BLaER1 (cell line): ENCODE measurements at regions not wholly inside any gene's neighbourhood (a gene's known extent, or its start where the extent isn't known, plus 50 kb on each side); places are given as distances from the start of the nearest gene placed in this dataset.
"Not testable (repeated sequence)": the region's sequence is repeated elsewhere in the genome, so short reads cannot be mapped to it uniquely, and the experiment has no call there.

Source experiments
- H3K27ac ChIP-seq: shearing (Covaris generic); formaldehyde crosslinking; 2 replicates; pipeline ENCODE4 v1.8.1; 2022
- H3K27me3 ChIP-seq: shearing (Covaris generic); formaldehyde crosslinking; 2 replicates; pipeline ENCODE4 v1.8.1; 2022
- H3K36me3 ChIP-seq: shearing (Covaris generic); formaldehyde crosslinking; 2 replicates; pipeline ENCODE4 v1.8.1; 2022
- H3K4me1 ChIP-seq: shearing (Covaris generic); formaldehyde crosslinking; 2 replicates; pipeline ENCODE4 v1.8.1; 2022
- H3K4me2 ChIP-seq: shearing (Covaris generic); formaldehyde crosslinking; 2 replicates; pipeline ENCODE4 v1.8.1; 2022
- H3K4me3 ChIP-seq: shearing (Covaris generic); formaldehyde crosslinking; 2 replicates; pipeline ENCODE4 v1.8.1; 2022
- H3K9ac ChIP-seq: shearing (Covaris generic); formaldehyde crosslinking; 2 replicates; pipeline ENCODE4 v1.8.1; 2022
- H3K9me3 ChIP-seq: shearing (Covaris generic); formaldehyde crosslinking; 2 replicates; pipeline ENCODE4 v1.8.1; 2022
- H4K20me1 ChIP-seq: shearing (Covaris generic); formaldehyde crosslinking; 2 replicates; pipeline ENCODE4 v1.8.1; 2022
- Cebpa-rat ChIP-seq: shearing (Covaris generic); IDR thresholded peaks from 2 replicates; pipeline ENCODE4 v1.8.1; 2022

GRCh38 chr2:224133387-224133786, 94.3 kb upstream of the SERPINE2 start:
- Histone ChIP-seq H3K4me2 (no peak overlapping the region), H3K4me3 (no peak overlapping the region), H3K36me3 (no peaks in the 10 kb centered on the region), H3K4me1 (0 out of 2 replicates have a peak, but pooled peaks cover 6% of the 10 kb centered on the region), H3K27me3 (no peaks in the 10 kb centered on the region), H3K9ac (no peak overlapping the region), H4K20me1 (no peaks in the 10 kb centered on the region), H3K27ac (no peak overlapping the region), H3K9me3 (no peaks in the 10 kb centered on the region)
- no peak for TF ChIP-seq Cebpa-rat

DNA sequence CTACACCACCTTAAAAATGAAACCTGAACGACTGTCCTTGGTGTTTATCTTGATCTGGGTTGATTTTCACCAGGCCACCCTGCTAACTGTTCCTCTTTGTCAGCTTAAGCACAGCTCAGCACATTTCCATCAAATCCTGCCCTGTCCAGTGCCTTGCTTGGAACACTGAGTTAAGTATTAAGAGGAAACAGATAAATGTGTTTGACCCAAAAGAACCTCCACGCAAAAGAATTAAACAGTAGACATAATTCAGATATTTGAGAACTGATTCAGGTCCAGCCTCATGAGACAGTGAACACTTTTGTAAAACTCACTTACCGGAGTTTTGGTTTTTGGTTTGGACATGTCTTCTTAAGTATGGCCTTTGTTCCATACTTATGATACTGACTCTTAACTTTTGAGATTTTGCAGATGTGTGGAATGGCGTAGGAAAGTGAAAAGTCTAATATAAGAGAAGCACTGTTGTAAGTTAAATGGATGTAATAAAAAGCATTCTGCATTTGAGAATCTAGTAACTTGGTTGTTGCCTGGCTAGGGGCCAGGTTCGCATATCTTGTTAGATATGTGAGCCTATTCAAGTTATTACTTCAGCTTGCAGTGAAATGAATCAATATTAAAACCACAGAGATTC, 88.9 kb upstream of the SERPINE2 start:
- H3K4me3 ChIP-seq: no peak overlapping the region
- H3K4me1 ChIP-seq: 0 out of 2 replicates have a peak, but pooled peaks cover 9% of the 10 kb centered on the region
- no peak overlapping the region for H3K27ac ChIP-seq
- H3K27me3 ChIP-seq: no peaks in the 10 kb centered on the region; the same call in 1 of the 2 replicates
- TF ChIP-seq Cebpa-rat: no peak
- H3K9ac ChIP-seq: no peak overlapping the region
- peaks cover 23% of the 10 kb centered on the region for H3K9me3 ChIP-seq
- H4K20me1 ChIP-seq: no peaks in the 10 kb centered on the region
- no peaks in the 10 kb centered on the region for H3K36me3 ChIP-seq
- no peak overlapping the region for H3K4me2 ChIP-seq

- no peaks in the 10 kb centered on the region; the same call in 1 of the 2 replicates for H3K27me3 ChIP-seq
- H3K4me2 ChIP-seq: no peak overlapping the region
- no peaks in the 10 kb centered on the region for H4K20me1 ChIP-seq
- H3K9me3 ChIP-seq: peaks cover 23% of the 10 kb centered on the region
- H3K4me3 ChIP-seq: no peak overlapping the region
- 0 out of 2 replicates have a peak, but pooled peaks cover 9% of the 10 kb centered on the region for H3K4me1 ChIP-seq
- H3K36me3 ChIP-seq: no peaks in the 10 kb centered on the region
- H3K9ac ChIP-seq: no peak overlapping the region
- no peak overlapping the region for H3K27ac ChIP-seq
- no peak for TF ChIP-seq Cebpa-rat
Measured at GRCh38 chr2:224126440-224126839, 87.4 kb upstream of the SERPINE2 start.

GRCh38 chr2:224126003-224126402, 86.9 kb upstream of the SERPINE2 start:
- Histone ChIP-seq H4K20me1 (no peaks in the 10 kb centered on the region), H3K4me3 (no peak overlapping the region), H3K4me2 (no peak overlapping the region), H3K9ac (no peak overlapping the region), H3K27ac (no peak overlapping the region), H3K36me3 (no peaks in the 10 kb centered on the region), H3K9me3 (peaks cover 23% of the 10 kb centered on the region), H3K27me3 (no peaks in the 10 kb centered on the region; the same call in 1 of the 2 replicates), H3K4me1 (0 out of 2 replicates have a peak, but pooled peaks cover 9% of the 10 kb centered on the region)
- no peak for TF ChIP-seq Cebpa-rat

DNA sequence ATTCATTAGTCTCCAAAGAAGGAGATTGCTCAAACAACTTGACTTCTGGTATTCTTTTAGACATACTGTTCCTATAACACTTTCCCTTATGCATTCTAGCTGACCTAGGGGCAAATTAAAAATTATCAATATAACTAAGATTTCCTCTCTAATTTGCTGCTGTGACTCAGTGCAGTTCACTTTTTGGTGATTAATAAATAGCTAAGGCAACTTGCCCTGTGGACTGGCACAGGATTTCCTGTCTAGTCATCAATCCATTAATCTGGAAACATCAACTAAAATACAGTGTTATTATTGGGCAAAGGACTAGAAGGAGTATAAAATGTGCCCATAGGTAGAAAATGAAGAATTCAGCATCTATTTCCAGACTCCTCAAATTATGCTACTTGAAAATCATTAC, 83.5 kb upstream of the SERPINE2 start:
- Histone ChIP-seq H3K9me3 (peaks cover 38% of the 10 kb centered on the region), H3K27me3 (no peaks in the 10 kb centered on the region), H3K9ac (no peak overlapping the region), H4K20me1 (no peaks in the 10 kb centered on the region), H3K27ac (no peak overlapping the region), H3K4me3 (no peak overlapping the region), H3K36me3 (no peaks in the 10 kb centered on the region), H3K4me2 (no peak overlapping the region), H3K4me1 (0 out of 2 replicates have a peak, but pooled peaks cover 4% of the 10 kb centered on the region)
- TF ChIP-seq Cebpa-rat: no peak

DNA sequence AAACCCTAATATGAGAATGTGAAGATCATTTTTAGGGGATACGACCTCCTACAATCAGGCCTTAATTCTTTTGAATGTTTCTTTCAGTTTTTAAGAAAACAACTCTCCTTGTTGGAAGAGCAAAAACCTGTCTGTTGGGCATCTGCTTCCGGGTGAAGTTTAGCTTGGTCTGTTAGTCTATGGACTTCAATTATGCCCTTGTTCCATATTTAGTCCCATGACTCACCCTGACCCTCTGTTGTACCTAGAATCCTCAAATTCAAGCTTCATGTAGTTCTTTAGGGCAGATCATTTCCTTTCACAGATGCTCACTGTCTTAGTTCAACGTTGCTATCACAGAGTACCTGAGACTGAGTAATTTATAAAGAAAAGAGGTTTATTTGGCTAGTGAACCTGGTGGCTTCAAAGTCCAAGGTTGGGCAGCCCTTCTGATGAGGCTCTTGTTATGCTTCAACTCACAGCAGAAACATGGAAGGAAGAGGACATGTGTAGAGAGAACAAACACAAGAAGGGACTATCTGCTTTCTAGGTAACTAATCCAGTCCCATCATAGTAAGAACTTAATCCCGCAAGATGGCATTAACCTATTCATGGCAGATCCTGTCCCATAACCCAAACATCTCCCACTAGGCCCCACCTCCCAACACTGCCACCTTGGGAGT, 82.5 kb upstream of the SERPINE2 start:
- Histone ChIP-seq H3K9ac (no peak overlapping the region), H3K4me2 (no peak overlapping the region), H3K4me3 (no peak overlapping the region), H3K27me3 (no peaks in the 10 kb centered on the region), H3K9me3 (peaks cover 38% of the 10 kb centered on the region), H4K20me1 (no peaks in the 10 kb centered on the region), H3K27ac (no peak overlapping the region), H3K4me1 (0 out of 2 replicates have a peak, but pooled peaks cover 4% of the 10 kb centered on the region), H3K36me3 (no peaks in the 10 kb centered on the region)
- TF ChIP-seq Cebpa-rat: no peak

- no peaks in the 10 kb centered on the region for H4K20me1 ChIP-seq
- H3K4me1 ChIP-seq: 0 out of 2 replicates have a peak, but pooled peaks cover 1% of the 10 kb centered on the region
- no peak overlapping the region for H3K9ac ChIP-seq
- no peaks in the 10 kb centered on the region for H3K27me3 ChIP-seq
- H3K9me3 ChIP-seq: peaks cover 35% of the 10 kb centered on the region
- no peak overlapping the region for H3K4me3 ChIP-seq
- H3K27ac ChIP-seq: no peak overlapping the region
- TF ChIP-seq Cebpa-rat: no peak
- no peak overlapping the region for H3K4me2 ChIP-seq
- no peaks in the 10 kb centered on the region for H3K36me3 ChIP-seq
Measured at GRCh38 chr2:224120986-224121385, 81.9 kb upstream of the SERPINE2 start.

DNA sequence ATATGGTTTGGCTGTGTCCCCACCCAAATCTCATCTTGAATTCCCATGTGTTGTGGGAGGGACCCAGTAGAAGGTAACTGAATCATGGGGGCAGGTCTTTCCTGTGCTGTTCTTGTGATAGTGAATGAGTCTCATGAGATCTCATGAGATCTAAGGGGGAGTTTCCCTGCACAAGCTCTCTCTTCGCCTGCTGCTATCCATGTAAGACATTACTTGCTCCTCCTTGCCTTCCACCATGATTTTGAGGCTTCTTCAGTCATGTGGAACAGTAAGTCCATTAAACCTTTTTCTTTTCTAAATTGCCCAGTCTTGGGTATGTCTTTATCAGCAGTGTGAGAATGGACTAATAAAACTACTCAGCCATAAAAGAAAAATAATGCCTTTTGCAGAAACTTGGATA, 80.8 kb upstream of the SERPINE2 start:
- H3K4me3 ChIP-seq, H3K9ac ChIP-seq, H3K27me3 ChIP-seq, H3K27ac ChIP-seq, H3K4me2 ChIP-seq, H3K4me1 ChIP-seq, H3K36me3 ChIP-seq, H4K20me1 ChIP-seq: not testable (repeated sequence)
- peaks cover 25% of the 10 kb centered on the region for H3K9me3 ChIP-seq

GRCh38 chr2:224114428-224114827, 75.3 kb upstream of the SERPINE2 start:
- H3K36me3 ChIP-seq: no peaks in the 10 kb centered on the region
- H4K20me1 ChIP-seq: no peaks in the 10 kb centered on the region
- H3K9ac ChIP-seq: no peak overlapping the region
- no peak overlapping the region for H3K27ac ChIP-seq
- peaks cover 10% of the 10 kb centered on the region for H3K9me3 ChIP-seq
- H3K27me3 ChIP-seq: no peaks in the 10 kb centered on the region
- H3K4me2 ChIP-seq: no peak overlapping the region
- no peak for TF ChIP-seq Cebpa-rat
- no peaks in the 10 kb centered on the region; the same call in 1 of the 2 replicates for H3K4me1 ChIP-seq
- no peak overlapping the region for H3K4me3 ChIP-seq

GRCh38 chr2:224113930-224114329, 74.8 kb upstream of the SERPINE2 start:
- H3K36me3 ChIP-seq, H3K27ac ChIP-seq, H3K9me3 ChIP-seq, H3K4me2 ChIP-seq, H3K4me1 ChIP-seq, H3K27me3 ChIP-seq, H3K9ac ChIP-seq, H3K4me3 ChIP-seq, H4K20me1 ChIP-seq: not testable (repeated sequence)
